T-helper 1 cell treated with Interleukin-12 subunit alpha and Interleukin-12 subunit beta and Interleukin-4 antibody, amounts not matched to agents 30 μg/mL and 1 μg/mL, for 36 hours (primary cell): ENCODE measurements at regions not wholly inside any gene's neighbourhood (a gene's known extent, or its start where the extent isn't known, plus 50 kb on each side); places are given as distances from the start of the nearest gene placed in this dataset.

Source experiments
- H3K27ac Mint-ChIP-seq: one replicate; pipeline ENCODE4 v1.8.0; 2021; ENCODE audit warnings: mild to moderate bottlenecking, mixed read lengths
- H3K27me3 Mint-ChIP-seq: one replicate; pipeline ENCODE4 v1.8.0; 2021; ENCODE audit warnings: low read depth, mixed read lengths
- H3K36me3 Mint-ChIP-seq: one replicate; pipeline ENCODE4 v1.8.0; 2021; ENCODE audit warnings: low read depth, mixed read lengths
- H3K4me1 Mint-ChIP-seq: one replicate; pipeline ENCODE4 v1.8.0; 2021; ENCODE audit warnings: low read depth, mixed read lengths
- H3K4me3 Mint-ChIP-seq: one replicate; pipeline ENCODE4 v1.8.0; 2021; ENCODE audit warnings: mild to moderate bottlenecking, moderate library complexity, mixed read lengths
- H3K9me3 Mint-ChIP-seq: one replicate; pipeline ENCODE4 v1.8.0; 2021; ENCODE audit warnings: mixed read lengths

DNA sequence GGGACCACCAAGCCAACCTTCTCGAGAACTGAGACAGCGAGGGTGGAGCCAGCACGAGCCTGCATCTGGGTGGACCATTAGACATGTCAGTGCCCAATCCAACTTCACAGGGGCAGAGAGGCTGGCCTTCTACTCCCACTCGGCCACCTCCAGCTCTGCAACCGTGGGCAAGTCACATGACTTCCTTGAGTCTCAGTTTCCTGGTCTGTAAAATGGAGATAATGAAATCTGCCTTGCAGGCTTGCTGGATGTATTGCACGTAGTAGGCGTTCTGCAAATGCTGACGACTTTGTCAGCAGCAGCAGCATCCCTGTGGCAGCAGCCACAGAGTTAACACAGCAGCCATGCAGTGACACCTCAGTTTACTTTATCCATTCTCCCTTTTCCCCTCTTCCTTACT lies 208.9 kb downstream of the GLI2 start:
- no peak overlapping the region for H3K4me3 Mint-ChIP-seq
- no peaks in the 10 kb centered on the region for H3K9me3 Mint-ChIP-seq
- no peaks in the 10 kb centered on the region for H3K36me3 Mint-ChIP-seq
- H3K27ac Mint-ChIP-seq, result no peak overlapping the region
- H3K27me3 Mint-ChIP-seq, result no peaks in the 10 kb centered on the region
- no peaks in the 10 kb centered on the region for H3K4me1 Mint-ChIP-seq

- no peak overlapping the region for H3K27ac Mint-ChIP-seq
- H3K4me1 Mint-ChIP-seq, result no peaks in the 10 kb centered on the region
- no peaks in the 10 kb centered on the region for H3K36me3 Mint-ChIP-seq
- H3K27me3 Mint-ChIP-seq, result no peaks in the 10 kb centered on the region
- no peaks in the 10 kb centered on the region for H3K9me3 Mint-ChIP-seq
- no peak overlapping the region for H3K4me3 Mint-ChIP-seq
Measured at GRCh38 chr2:120945091-120945490, 209.4 kb downstream of the GLI2 start.

DNA sequence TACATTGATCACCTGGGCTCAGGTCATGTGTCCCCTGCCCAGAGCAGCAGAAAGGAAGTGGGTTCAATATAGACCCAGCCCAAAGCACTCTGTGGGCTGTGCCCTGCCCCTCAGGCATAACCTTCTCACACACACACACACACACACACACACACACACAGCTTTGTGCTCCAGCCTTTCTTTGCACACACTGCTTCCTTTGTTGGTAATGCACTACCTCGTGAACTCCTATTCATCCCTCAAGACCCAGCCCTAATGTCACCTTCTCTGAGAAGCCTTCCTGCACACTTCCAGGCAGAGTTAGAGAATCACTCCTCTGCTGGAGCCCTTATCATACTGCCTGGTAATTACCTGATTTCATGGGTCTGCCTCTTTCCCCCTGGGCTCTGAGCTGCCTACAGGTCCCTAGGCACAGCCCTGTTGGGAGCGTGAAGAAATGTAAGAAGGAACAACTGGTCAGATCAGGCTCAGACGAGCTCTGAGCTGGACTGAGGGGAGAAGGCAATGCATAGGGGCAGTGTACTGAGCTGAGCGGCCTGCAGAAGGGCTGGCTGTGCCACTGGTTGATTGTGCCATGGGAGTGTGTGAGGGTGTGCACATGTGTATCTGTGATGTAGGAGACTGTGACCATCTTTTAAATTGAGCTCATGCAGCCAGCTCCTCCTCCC lies 210.3 kb downstream of the GLI2 start:
- H3K4me3 Mint-ChIP-seq, result no peak overlapping the region
- no peak overlapping the region for H3K27ac Mint-ChIP-seq
- no peaks in the 10 kb centered on the region for H3K4me1 Mint-ChIP-seq
- no peaks in the 10 kb centered on the region for H3K27me3 Mint-ChIP-seq
- H3K9me3 Mint-ChIP-seq, result no peaks in the 10 kb centered on the region
- H3K36me3 Mint-ChIP-seq, result no peaks in the 10 kb centered on the region

DNA sequence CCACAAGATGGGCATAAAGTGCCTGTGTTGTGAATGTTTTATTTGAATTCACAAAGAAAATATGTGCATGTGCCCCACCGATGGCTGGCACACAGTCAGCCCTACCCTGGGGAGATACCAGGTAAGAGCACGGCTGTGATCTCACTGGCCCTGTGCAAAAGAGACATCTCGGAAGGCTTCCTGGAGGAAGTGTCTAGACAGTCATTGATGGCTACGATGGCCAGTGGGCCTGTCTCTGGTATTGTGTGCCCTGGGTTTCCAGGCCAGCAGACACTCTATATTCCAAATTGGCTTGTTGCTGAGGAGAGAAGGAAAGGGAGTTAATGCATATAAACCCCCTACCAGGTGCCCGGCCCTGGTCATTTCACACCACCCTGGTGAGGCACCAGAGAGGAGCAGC lies 211.7 kb downstream of the GLI2 start:
- H3K4me3 Mint-ChIP-seq, result no peak overlapping the region
- H3K27me3 Mint-ChIP-seq, result no peaks in the 10 kb centered on the region
- no peaks in the 10 kb centered on the region for H3K9me3 Mint-ChIP-seq
- H3K36me3 Mint-ChIP-seq, result no peaks in the 10 kb centered on the region
- no peaks in the 10 kb centered on the region for H3K4me1 Mint-ChIP-seq
- no peak overlapping the region for H3K27ac Mint-ChIP-seq

- no peak overlapping the region for H3K4me3 Mint-ChIP-seq
- no peak overlapping the region for H3K27ac Mint-ChIP-seq
- H3K36me3 Mint-ChIP-seq, result no peaks in the 10 kb centered on the region
- no peaks in the 10 kb centered on the region for H3K27me3 Mint-ChIP-seq
- no peaks in the 10 kb centered on the region for H3K4me1 Mint-ChIP-seq
- no peaks in the 10 kb centered on the region for H3K9me3 Mint-ChIP-seq
Measured at GRCh38 chr2:120947982-120948661, 212.5 kb downstream of the GLI2 start.

GRCh38 chr2:120948662-120949011 lies 213.0 kb downstream of the GLI2 start:
- Mint-ChIP-seq H3K36me3 (no peaks in the 10 kb centered on the region), H3K9me3 (no peaks in the 10 kb centered on the region), H3K4me1 (no peaks in the 10 kb centered on the region), H3K4me3 (no peak overlapping the region), H3K27ac (no peak overlapping the region), H3K27me3 (no peaks in the 10 kb centered on the region)

- Mint-ChIP-seq H3K27me3 (no peaks in the 10 kb centered on the region), H3K27ac (no peak overlapping the region), H3K4me3 (no peak overlapping the region), H3K36me3 (no peaks in the 10 kb centered on the region), H3K4me1 (no peaks in the 10 kb centered on the region), H3K9me3 (no peaks in the 10 kb centered on the region)
Measured at GRCh38 chr2:120949027-120949956, 213.6 kb downstream of the GLI2 start.

GRCh38 chr2:120949957-120950590 lies 214.4 kb downstream of the GLI2 start:
- H3K27me3 Mint-ChIP-seq, result no peaks in the 10 kb centered on the region
- no peaks in the 10 kb centered on the region for H3K36me3 Mint-ChIP-seq
- H3K27ac Mint-ChIP-seq, result no peak overlapping the region
- H3K4me1 Mint-ChIP-seq, result no peaks in the 10 kb centered on the region
- H3K9me3 Mint-ChIP-seq, result no peaks in the 10 kb centered on the region
- no peak overlapping the region for H3K4me3 Mint-ChIP-seq

DNA sequence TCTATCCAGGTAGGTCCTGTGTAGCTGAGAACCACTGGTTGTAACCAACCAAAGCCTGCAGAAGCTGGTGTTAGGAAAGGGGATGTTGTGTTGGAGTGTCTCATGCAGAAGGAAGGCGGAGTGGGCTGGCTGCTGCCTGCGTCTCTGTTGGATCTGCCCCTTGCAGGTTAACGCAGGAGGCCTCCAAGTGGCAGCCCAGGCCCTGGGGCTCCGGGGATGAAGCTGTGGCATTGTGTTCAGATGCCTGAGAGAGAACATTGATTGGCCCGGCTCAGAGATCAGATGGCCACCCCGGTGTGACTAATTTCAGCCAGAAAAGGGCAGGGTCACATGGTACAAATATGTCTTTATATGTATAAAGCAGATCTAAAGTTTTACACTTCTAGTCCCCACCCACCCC lies 216.0 kb downstream of the GLI2 start:
- no peak overlapping the region for H3K4me3 Mint-ChIP-seq
- no peak overlapping the region for H3K27ac Mint-ChIP-seq
- H3K9me3 Mint-ChIP-seq, result no peaks in the 10 kb centered on the region
- H3K27me3 Mint-ChIP-seq, result no peaks in the 10 kb centered on the region
- no peaks in the 10 kb centered on the region for H3K4me1 Mint-ChIP-seq
- no peaks in the 10 kb centered on the region for H3K36me3 Mint-ChIP-seq

DNA sequence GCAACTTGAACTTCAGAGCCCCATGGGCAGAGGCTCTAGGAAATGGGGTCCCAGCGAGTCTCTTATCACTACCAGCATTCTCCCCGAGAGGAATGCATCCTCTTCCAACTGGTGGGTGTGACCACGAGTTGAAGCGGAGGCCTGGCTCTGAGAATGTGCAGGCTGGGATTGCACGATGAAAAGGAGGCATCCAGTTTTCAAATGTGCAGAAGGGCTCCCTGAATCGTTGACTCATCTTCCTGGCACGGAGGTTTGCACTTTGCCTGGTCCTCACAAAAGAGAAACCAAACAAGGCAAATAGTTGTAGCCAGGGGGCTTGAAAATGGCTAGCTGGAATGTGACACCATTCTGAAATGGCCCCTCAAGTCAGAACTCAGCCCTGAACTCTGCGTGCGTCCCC lies 216.7 kb downstream of the GLI2 start:
- Mint-ChIP-seq H3K4me3 (no peak overlapping the region), H3K4me1 (no peaks in the 10 kb centered on the region), H3K9me3 (no peaks in the 10 kb centered on the region), H3K27me3 (no peaks in the 10 kb centered on the region), H3K27ac (no peak overlapping the region), H3K36me3 (no peaks in the 10 kb centered on the region)

GRCh38 chr2:120953066-120953756 lies 217.5 kb downstream of the GLI2 start:
- Mint-ChIP-seq H3K27me3 (no peaks in the 10 kb centered on the region), H3K4me3 (no peak overlapping the region), H3K9me3 (no peaks in the 10 kb centered on the region), H3K4me1 (no peaks in the 10 kb centered on the region), H3K27ac (no peak overlapping the region), H3K36me3 (no peaks in the 10 kb centered on the region)

DNA sequence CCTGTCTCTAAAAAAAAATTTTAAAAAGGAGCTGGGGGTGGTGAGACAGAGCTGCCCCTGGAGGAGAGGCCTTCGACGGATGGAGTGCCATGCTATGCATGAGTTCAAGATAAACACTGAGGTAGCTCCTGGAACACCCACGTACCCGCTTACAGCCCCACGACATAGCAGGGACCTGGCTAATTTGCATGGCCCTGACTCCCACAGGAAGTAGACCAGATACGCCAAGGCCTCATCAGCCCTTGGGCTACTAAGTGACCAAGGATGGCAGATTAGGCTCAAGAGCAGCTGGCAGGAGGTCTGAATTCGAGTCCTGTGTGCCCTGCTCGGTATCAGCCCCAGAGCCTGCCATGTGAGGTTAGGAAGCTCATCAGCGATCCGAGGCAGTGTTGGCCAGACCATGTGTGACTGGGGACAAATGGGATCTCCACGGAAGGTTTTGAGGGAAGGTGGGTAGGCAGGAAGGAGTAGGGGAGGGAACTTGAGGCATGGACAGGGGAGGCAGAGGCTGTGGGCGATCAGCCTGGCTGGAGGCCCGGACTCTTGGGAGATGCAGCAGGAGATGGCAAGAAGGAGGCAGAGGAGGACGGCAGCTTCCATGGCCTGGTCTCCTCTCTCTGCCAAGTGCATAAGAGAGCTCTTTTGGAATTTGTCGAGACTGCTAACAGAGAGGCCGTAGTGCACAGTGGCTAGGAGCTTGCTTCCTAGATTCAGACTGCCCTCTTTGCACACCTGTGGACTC lies 218.3 kb downstream of the GLI2 start:
- Mint-ChIP-seq H3K27ac (no peak overlapping the region), H3K4me1 (no peaks in the 10 kb centered on the region), H3K9me3 (no peaks in the 10 kb centered on the region), H3K36me3 (no peaks in the 10 kb centered on the region), H3K4me3 (no peak overlapping the region), H3K27me3 (no peaks in the 10 kb centered on the region)

DNA sequence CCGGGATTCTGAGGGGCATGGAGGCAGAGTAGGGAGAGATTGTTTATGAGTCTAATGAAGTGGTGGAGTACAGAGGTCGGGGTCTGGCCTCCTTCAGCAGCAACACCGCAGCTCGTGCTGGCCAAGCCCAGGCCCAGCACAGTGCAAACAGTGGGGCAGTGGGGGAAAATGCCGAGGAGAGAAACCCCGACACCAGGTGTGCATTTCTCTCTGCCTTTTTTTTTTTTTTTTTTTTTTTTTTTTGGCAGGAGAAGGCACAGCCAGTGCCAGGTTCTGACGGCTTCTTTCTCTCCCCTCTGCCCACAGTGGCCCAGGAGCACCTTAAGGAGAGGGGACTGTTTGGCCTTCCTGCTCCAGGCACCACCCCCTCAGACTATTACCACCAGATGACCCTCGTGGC lies 219.3 kb downstream of the GLI2 start:
- H3K27ac Mint-ChIP-seq, result no peak overlapping the region
- no peaks in the 10 kb centered on the region for H3K9me3 Mint-ChIP-seq
- H3K36me3 Mint-ChIP-seq, result no peaks in the 10 kb centered on the region
- no peak overlapping the region for H3K4me3 Mint-ChIP-seq
- H3K4me1 Mint-ChIP-seq, result no peaks in the 10 kb centered on the region
- H3K27me3 Mint-ChIP-seq, result no peaks in the 10 kb centered on the region

DNA sequence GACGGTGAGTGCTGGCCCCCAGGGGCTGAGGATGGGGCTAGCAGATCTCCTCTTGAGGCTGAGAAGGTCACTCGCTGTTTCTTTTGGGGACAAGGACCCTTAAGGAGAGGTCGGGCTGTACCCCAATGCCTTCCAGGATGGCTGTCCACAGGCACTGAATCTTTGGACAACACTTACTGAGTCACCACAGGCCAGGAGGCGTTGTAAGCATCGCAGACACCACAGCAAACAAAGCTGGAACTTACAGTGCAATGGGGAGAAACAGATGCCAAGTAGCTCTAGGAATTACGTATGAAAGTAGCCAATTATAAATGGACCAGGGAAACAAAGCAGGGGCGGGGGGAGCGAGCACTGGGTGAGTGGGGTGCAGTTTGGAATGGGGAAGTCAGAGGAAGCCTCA lies 219.8 kb downstream of the GLI2 start:
- H3K9me3 Mint-ChIP-seq, result no peaks in the 10 kb centered on the region
- no peak overlapping the region for H3K4me3 Mint-ChIP-seq
- H3K27ac Mint-ChIP-seq, result no peak overlapping the region
- H3K4me1 Mint-ChIP-seq, result no peaks in the 10 kb centered on the region
- no peaks in the 10 kb centered on the region for H3K36me3 Mint-ChIP-seq
- H3K27me3 Mint-ChIP-seq, result no peaks in the 10 kb centered on the region
